Osteoblast (primary cell): ENCODE measurements at regions not wholly inside any gene's neighbourhood (a gene's known extent, or its start where the extent isn't known, plus 50 kb on each side); places are given as distances from the start of the nearest gene placed in this dataset.
"Not testable (repeated sequence)": the region's sequence is repeated elsewhere in the genome, so short reads cannot be mapped to it uniquely, and the experiment has no call there.

ENCODE experiments used
- DNase-seq: peaks from one replicate; pipeline ENCODE4 v3.0.0; 2011; ENCODE audit warnings: low spot score, mixed read lengths; ENCODE audit not compliant: insufficient read length; ENCODE audit errors: missing footprints
- H2AFZ ChIP-seq: 2 replicates; pipeline ENCODE4 v1.6.0; 2011; ENCODE audit warnings: mild to moderate bottlenecking, low read length
- H3K27ac ChIP-seq: 2 replicates; pipeline ENCODE4 v1.5.1; 2011; ENCODE audit warnings: mild to moderate bottlenecking, low read depth, low read length, moderate library complexity
- H3K27me3 ChIP-seq: 2 replicates; pipeline ENCODE4 v1.6.0; 2012; ENCODE audit warnings: mild to moderate bottlenecking, control low read depth, inconsistent platforms, low read length, moderate library complexity; ENCODE audit not compliant: insufficient read depth
- H3K36me3 ChIP-seq: 2 replicates; pipeline ENCODE4 v1.5.1; 2011; ENCODE audit warnings: mild to moderate bottlenecking, low read length, control low read depth, moderate library complexity; ENCODE audit not compliant: insufficient read depth
- H3K4me1 ChIP-seq: 2 replicates; pipeline ENCODE4 v1.5.1; 2011; ENCODE audit warnings: mild to moderate bottlenecking, low read length, control low read depth, moderate library complexity; ENCODE audit not compliant: insufficient read depth
- H3K4me2 ChIP-seq: 2 replicates; pipeline ENCODE4 v1.6.0; 2011; ENCODE audit warnings: mild to moderate bottlenecking, low read length; ENCODE audit not compliant: insufficient read depth
- H3K4me3 ChIP-seq: fragments of 200-600 bp; sonication (generic); 3 replicates; pipeline ENCODE4 v1.5.1; 2012; ENCODE audit warnings: mild to moderate bottlenecking, low read length, inconsistent platforms; ENCODE audit not compliant: insufficient read depth
- H3K79me2 ChIP-seq: 2 replicates; pipeline ENCODE4 v1.6.0; 2012; ENCODE audit warnings: mild to moderate bottlenecking, low read length, control low read depth, inconsistent platforms; ENCODE audit not compliant: insufficient read depth
- H3K9me3 ChIP-seq: 2 replicates; pipeline ENCODE4 v1.5.1; 2011; ENCODE audit warnings: low read depth, low read length, control low read depth
- H4K20me1 ChIP-seq: 2 replicates; pipeline ENCODE4 v1.6.0; 2012; ENCODE audit warnings: mild to moderate bottlenecking, low read length, control low read depth; ENCODE audit not compliant: insufficient read depth
- TF ChIP-seq, protein P1 (sequence below): IDR thresholded peaks from 2 replicates; pipeline ENCODE4 v1.5.1; 2011; ENCODE audit warnings: mild to moderate bottlenecking, low read depth, low read length, moderate library complexity; ENCODE audit errors: extremely low read depth

DNA sequence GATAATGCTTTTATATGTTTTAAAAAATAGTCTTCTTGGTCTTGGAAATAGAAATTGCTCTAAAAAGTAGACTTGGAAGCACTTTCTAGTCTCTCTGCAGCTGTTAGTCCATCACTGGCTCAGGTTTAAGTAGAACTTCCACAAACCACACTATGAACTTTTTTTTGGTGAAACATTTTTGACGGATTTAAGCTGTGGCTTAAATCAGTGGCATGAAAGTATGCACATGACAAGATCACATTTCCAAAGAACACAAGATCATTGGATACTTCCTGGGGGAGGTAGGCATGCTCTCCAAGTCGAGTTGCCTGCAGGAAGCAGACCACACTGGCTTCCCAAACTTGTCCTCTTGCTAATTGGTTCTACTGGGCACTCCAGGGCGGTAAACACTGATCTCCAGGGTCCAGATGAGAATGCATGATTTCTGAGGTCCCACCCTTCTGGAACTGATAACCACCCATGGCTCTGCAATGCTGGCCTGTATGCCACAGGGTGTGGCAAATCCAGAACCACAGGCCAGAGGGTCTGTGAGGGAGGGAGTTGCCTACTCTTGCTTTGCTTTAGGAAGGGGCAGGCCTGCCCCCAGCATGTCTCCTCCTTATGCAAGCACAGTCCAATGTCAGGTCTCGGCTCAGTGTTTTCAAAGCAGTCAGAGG, 331.9 kb upstream of the SFRP2 start:
- H3K4me1 ChIP-seq, result no peaks in the 10 kb centered on the region
- TF ChIP-seq, protein P1, sequence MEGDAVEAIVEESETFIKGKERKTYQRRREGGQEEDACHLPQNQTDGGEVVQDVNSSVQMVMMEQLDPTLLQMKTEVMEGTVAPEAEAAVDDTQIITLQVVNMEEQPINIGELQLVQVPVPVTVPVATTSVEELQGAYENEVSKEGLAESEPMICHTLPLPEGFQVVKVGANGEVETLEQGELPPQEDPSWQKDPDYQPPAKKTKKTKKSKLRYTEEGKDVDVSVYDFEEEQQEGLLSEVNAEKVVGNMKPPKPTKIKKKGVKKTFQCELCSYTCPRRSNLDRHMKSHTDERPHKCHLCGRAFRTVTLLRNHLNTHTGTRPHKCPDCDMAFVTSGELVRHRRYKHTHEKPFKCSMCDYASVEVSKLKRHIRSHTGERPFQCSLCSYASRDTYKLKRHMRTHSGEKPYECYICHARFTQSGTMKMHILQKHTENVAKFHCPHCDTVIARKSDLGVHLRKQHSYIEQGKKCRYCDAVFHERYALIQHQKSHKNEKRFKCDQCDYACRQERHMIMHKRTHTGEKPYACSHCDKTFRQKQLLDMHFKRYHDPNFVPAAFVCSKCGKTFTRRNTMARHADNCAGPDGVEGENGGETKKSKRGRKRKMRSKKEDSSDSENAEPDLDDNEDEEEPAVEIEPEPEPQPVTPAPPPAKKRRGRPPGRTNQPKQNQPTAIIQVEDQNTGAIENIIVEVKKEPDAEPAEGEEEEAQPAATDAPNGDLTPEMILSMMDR, result no peak
- H2AFZ ChIP-seq, result no peak overlapping the region
- no peaks in the 10 kb centered on the region for H3K27me3 ChIP-seq
- no peak overlapping the region for H3K4me2 ChIP-seq
- no peak overlapping the region for H3K27ac ChIP-seq
- H3K79me2 ChIP-seq, result no peaks in the 10 kb centered on the region
- H3K9me3 ChIP-seq, result no peaks in the 10 kb centered on the region
- no peaks in the 10 kb centered on the region for H4K20me1 ChIP-seq
- no peaks in the 10 kb centered on the region for H3K36me3 ChIP-seq
- H3K4me3 ChIP-seq, result no peak overlapping the region
- no peak for DNase-seq

- Histone ChIP-seq H3K36me3 (no peaks in the 10 kb centered on the region), H3K79me2 (no peaks in the 10 kb centered on the region), H3K27ac (no peak overlapping the region), H3K9me3 (no peaks in the 10 kb centered on the region), H3K4me2 (no peak overlapping the region), H4K20me1 (no peaks in the 10 kb centered on the region), H3K4me1 (no peaks in the 10 kb centered on the region), H2AFZ (no peak overlapping the region), H3K27me3 (no peaks in the 10 kb centered on the region), H3K4me3 (no peak overlapping the region)
- no peak for DNase-seq
- TF ChIP-seq, protein P1, result no peak
These were observed 331.3 kb upstream of the SFRP2 start for GRCh38 chr4:154120006-154120676.

GRCh38 chr4:154119317-154119716, 330.4 kb upstream of the SFRP2 start:
- no peak for DNase-seq
- no peaks in the 10 kb centered on the region for H4K20me1 ChIP-seq
- no peak overlapping the region for H3K4me2 ChIP-seq
- no peak overlapping the region for H3K4me3 ChIP-seq
- H3K79me2 ChIP-seq, result no peaks in the 10 kb centered on the region
- TF ChIP-seq, protein P1, result no peak
- no peak overlapping the region for H3K27ac ChIP-seq
- no peaks in the 10 kb centered on the region for H3K36me3 ChIP-seq
- H3K4me1 ChIP-seq, result no peaks in the 10 kb centered on the region
- H3K27me3 ChIP-seq, result no peaks in the 10 kb centered on the region
- no peaks in the 10 kb centered on the region for H3K9me3 ChIP-seq
- H2AFZ ChIP-seq, result no peak overlapping the region

DNA sequence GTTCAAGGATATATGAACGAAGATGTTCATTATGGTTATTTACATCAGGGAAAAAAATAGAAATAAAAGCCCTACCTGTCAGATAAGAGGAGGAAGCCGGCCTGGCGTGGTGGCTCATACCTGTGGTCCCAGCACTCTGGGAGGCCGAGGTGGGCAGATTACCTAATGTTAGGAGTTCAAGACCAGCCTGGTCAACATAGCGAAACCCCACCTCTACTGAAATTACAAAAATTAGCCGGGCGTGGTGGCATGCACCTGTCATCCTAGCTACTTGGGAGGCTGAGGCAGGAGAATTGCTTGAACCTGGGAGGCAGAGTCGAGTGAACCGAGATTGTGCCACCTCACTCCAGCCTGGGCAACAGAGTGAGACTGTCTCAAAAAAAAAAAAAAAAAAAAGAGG, 328.8 kb upstream of the SFRP2 start:
- not testable (repeated sequence) for H4K20me1 ChIP-seq, H3K9me3 ChIP-seq, H3K36me3 ChIP-seq, H3K27ac ChIP-seq, H3K4me2 ChIP-seq, H3K27me3 ChIP-seq, H3K79me2 ChIP-seq, H3K4me1 ChIP-seq, DNase-seq, H2AFZ ChIP-seq, H3K4me3 ChIP-seq
